ENCODE measurements at regions not wholly inside any gene's neighbourhood (a gene's known extent, or its start where the extent isn't known, plus 50 kb on each side); places are given as distances from the start of the nearest gene placed in this dataset.

GRCh38 chr4:149084144-149084543 is 641.9 kb upstream of the NR3C2 start:
- H2AFZ ChIP-seq (ENCODE audit: low read length) = no peak overlapping the region
- H3K9ac ChIP-seq (ENCODE audit: insufficient read depth, low read depth, low read length) = no peak overlapping the region
- no peaks in the 10 kb centered on the region for H3K36me3 ChIP-seq (replicated peaks in 1 of 2; ENCODE audit: control insufficient read depth in 1 of 2, insufficient read depth in 2 of 2, low read length in 2 of 2)
- intact Hi-C loops (cut with micrococcal nuclease; ENCODE audit: unreplicated experiment) = no loop called here
- TF ChIP-seq ZNF230 (CRISPR knock-in tag; IDR thresholded peaks at IDR 0.05) (no peak), ZMYM3 (CRISPR knock-in tag; IDR thresholded peaks at IDR 0.05) (no peak), HBP1 (CRISPR knock-in tag; IDR thresholded peaks at IDR 0.05; ENCODE audit: low read depth) (no peak), ZNF781 (CRISPR knock-in tag; IDR thresholded peaks at IDR 0.05; ENCODE audit: borderline replicate concordance, not compliant biosample characterization) (no peak), ZNF253 (CRISPR knock-in tag; IDR thresholded peaks at IDR 0.05; ENCODE audit: borderline replicate concordance) (no peak), ZNF143 (CRISPR knock-in tag; IDR thresholded peaks at IDR 0.05) (no peak), MTF2 (CRISPR knock-in tag; IDR thresholded peaks at IDR 0.05; ENCODE audit: borderline replicate concordance) (no peak)
- TF ChIP-seq, protein P1, sequence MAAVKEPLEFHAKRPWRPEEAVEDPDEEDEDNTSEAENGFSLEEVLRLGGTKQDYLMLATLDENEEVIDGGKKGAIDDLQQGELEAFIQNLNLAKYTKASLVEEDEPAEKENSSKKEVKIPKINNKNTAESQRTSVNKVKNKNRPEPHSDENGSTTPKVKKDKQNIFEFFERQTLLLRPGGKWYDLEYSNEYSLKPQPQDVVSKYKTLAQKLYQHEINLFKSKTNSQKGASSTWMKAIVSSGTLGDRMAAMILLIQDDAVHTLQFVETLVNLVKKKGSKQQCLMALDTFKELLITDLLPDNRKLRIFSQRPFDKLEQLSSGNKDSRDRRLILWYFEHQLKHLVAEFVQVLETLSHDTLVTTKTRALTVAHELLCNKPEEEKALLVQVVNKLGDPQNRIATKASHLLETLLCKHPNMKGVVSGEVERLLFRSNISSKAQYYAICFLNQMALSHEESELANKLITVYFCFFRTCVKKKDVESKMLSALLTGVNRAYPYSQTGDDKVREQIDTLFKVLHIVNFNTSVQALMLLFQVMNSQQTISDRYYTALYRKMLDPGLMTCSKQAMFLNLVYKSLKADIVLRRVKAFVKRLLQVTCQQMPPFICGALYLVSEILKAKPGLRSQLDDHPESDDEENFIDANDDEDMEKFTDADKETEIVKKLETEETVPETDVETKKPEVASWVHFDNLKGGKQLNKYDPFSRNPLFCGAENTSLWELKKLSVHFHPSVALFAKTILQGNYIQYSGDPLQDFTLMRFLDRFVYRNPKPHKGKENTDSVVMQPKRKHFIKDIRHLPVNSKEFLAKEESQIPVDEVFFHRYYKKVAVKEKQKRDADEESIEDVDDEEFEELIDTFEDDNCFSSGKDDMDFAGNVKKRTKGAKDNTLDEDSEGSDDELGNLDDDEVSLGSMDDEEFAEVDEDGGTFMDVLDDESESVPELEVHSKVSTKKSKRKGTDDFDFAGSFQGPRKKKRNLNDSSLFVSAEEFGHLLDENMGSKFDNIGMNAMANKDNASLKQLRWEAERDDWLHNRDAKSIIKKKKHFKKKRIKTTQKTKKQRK (IDR thresholded peaks at IDR 0.05; ENCODE audit: low read length) = no peak
- ATAC-seq (no peak), FAIRE-seq (no peak), DNase-seq (ENCODE audit: low spot score) (no peak)
- H3K4me2 ChIP-seq (ENCODE audit: low read depth, low read length) = no peak overlapping the region
- no peaks in the 10 kb centered on the region for H4K20me1 ChIP-seq (ENCODE audit: insufficient read depth, low read length)
- H3K27ac ChIP-seq (ENCODE audit: extremely low read length, insufficient read depth, low read length) = no peak overlapping the region
- POLR2A ChIA-PET = no interaction called here
- H3K4me1 ChIP-seq (ENCODE audit: insufficient read depth, low read length) = no peaks in the 10 kb centered on the region
- CTCF ChIA-PET (ENCODE audit: low intra/inter-chr PET ratio, low total read pairs) = no interaction called here
- no TSS peak for BruUV-seq (replicated peaks)
- in situ Hi-C loops (cut with HindIII; ENCODE audit: extremely low pct_ligation_motif_present, low pct_unique_long_range_greater_than_20kb) = no loop called here
- no peaks in the 10 kb centered on the region for H3K79me2 ChIP-seq (ENCODE audit: insufficient read depth, low read length)
- peaks cover 9% of the 10 kb centered on the region; the same call in 1 of the 2 replicates for H3K9me3 ChIP-seq (ENCODE audit: low read length)
- WGBS (ENCODE audit: low lambda C conversion rate) = 12% methylated on average over 4 of the region's 4 CpGs
- no peak overlapping the region for H3K4me3 ChIP-seq (replicated peaks in 1 of 3; ENCODE audit: insufficient read depth in 1 of 3, low read depth in 2 of 3, low read length in 3 of 3)
- H3K27me3 ChIP-seq (ENCODE audit: control insufficient read depth in 1 of 2, insufficient read depth in 2 of 2, low read length in 2 of 2) = no peaks in the 10 kb centered on the region

Measured in HepG2 (cell line).